Epithelial cell of esophagus (primary cell): ENCODE measurements at regions not wholly inside any gene's neighbourhood (a gene's known extent, or its start where the extent isn't known, plus 50 kb on each side); places are given as distances from the start of the nearest gene placed in this dataset.

Experiments used
- DNase-seq: peaks from one replicate; pipeline ENCODE4 v3.0.0; 2010; ENCODE audit warnings: low read depth
- H3K4me3 ChIP-seq: 2 replicates; pipeline ENCODE4 v1.5.1; 2011; ENCODE audit warnings: mild to moderate bottlenecking, low read length, control low read depth
- TF ChIP-seq, protein P1 (sequence below): IDR thresholded peaks from 2 replicates; pipeline ENCODE4 v1.5.1; 2011; ENCODE audit warnings: low read depth, mild to moderate bottlenecking, low read length, control low read depth, inconsistent platforms; ENCODE audit not compliant: insufficient read depth; ENCODE audit errors: missing control alignments

DNA sequence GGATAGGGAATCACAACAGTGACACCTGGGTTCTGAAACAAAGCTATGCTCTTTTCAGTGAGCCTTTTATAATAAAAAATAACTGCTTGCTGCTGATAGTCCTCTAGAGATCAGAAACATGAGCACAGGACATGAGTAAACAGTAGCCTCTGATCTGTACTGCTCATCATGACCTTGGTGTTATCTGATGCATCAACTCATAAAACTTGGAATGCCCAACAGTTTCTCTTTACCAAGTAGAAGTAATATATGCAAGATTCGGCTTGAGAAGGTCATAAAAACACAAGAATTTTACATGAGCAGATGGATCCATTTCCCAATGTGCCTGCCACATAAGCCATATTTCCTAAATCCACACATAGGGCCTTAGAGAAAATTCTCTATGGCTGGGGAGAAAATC is 318.3 kb upstream of the GRAMD2B start:
- no peak for DNase-seq
- H3K4me3 ChIP-seq, result no peak overlapping the region
- TF ChIP-seq, protein P1, sequence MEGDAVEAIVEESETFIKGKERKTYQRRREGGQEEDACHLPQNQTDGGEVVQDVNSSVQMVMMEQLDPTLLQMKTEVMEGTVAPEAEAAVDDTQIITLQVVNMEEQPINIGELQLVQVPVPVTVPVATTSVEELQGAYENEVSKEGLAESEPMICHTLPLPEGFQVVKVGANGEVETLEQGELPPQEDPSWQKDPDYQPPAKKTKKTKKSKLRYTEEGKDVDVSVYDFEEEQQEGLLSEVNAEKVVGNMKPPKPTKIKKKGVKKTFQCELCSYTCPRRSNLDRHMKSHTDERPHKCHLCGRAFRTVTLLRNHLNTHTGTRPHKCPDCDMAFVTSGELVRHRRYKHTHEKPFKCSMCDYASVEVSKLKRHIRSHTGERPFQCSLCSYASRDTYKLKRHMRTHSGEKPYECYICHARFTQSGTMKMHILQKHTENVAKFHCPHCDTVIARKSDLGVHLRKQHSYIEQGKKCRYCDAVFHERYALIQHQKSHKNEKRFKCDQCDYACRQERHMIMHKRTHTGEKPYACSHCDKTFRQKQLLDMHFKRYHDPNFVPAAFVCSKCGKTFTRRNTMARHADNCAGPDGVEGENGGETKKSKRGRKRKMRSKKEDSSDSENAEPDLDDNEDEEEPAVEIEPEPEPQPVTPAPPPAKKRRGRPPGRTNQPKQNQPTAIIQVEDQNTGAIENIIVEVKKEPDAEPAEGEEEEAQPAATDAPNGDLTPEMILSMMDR, result no peak

DNA sequence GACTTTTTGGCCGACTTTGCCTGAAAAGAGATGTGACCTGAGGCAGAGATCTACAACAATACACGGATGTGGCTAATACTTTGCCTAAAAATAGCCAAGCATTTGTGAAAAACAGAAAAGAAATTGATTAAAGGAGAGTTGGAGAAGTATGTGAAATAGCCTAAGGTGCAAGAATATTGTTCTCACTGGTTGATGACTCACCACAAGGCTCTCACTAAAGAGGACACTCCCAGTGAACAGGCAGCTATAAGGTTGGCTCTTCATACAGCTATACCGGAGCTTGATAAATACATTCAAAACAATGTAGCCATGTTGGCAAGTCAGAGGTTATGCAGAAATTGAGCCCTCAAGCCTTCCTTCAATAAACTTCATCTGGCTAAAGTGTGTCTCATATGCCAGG is 317.2 kb upstream of the GRAMD2B start:
- H3K4me3 ChIP-seq, result no peak overlapping the region
- TF ChIP-seq, protein P1, result no peak
- peak; percentile 91 for DNase-seq

DNA sequence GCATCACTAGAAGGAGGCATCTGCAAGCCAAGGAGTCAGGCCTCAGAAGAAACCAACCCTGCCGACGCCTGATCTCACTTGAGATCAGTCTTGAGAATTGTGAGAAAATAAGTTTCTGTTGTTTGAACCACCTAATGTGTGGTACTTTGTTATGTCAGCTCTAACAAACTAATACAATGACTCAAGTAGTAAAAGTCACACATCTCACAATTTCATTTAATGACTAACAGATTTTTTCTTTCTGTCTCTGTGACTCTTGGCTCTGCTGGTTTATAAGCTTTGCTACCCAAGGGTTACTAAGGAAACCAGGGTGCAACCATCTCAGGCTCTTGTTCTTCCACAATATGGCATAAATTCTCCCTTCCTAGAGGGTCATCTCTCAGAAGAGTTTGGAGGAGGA is 315.8 kb upstream of the GRAMD2B start:
- peak; percentile 67 for DNase-seq
- no peak overlapping the region for H3K4me3 ChIP-seq
- TF ChIP-seq, protein P1, result no peak

DNA sequence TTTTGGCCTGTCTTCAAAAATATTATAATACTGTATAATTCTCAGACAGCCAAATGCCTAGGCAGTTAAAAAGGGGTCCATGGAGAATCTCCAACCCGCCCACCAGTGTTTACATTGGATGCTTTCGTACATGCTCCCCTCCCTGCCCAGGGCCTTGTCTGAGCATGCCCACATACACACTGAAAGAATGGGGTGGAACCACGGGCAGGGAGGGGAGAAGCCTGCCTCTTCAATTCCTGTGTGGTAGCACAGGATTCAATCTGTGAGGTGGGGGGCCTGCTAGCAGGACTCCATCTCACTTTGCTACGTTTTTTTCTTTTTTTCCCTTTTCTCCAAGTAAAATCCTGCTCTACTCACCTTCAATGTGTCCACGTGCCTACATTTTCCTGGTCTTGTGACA is 314.7 kb upstream of the GRAMD2B start:
- TF ChIP-seq, protein P1, result no peak
- peak; percentile 84 for DNase-seq
- no peak overlapping the region for H3K4me3 ChIP-seq

DNA sequence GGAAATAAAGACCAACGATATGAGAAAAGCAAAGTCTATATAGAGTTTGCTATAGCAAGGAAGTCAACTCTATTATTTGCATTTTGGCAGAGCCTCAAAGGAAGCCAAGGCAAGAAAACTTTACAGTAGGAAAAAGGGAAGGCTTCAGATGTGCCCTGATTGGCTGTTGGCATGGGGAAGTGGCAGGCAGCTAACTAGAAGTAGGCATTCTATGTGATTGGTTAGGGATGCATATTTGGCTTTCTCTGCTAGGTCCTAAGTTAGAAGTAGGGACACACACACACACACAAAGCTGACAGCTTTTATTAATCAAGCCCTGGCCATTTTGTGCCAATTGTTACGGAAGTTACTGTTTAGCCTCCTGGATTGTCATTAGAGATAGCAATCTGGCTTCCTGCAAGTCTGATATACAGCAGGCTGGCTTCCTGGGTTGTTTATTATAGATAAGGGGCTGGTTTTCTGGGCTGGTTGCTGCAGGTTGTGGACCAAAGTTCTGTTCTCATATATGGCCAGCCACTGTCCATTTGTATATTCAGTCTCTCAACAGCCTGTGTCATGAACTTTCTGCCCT is 308.1 kb upstream of the GRAMD2B start:
- no peak for DNase-seq
- no peak overlapping the region for H3K4me3 ChIP-seq
- TF ChIP-seq, protein P1, result no peak

DNA sequence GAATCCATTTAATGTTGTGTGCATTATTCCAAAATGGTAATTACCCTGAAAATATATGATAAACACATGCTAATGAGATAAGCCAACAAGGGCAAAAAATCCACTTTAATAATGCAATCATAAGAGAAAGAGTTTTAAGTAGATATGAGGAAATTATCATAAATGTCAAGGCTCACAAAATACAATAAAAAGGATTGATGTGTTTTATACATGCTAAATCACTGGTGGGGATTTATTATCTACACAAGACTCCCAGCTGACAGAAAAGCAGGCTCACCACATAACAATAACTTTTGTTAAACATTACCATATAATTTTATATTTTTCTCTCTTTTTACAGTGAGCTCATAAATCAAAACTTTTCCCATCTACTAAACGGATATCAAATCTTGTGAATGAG is 306.2 kb upstream of the GRAMD2B start:
- no peak for DNase-seq
- H3K4me3 ChIP-seq, result no peak overlapping the region
- TF ChIP-seq, protein P1, result no peak

DNA sequence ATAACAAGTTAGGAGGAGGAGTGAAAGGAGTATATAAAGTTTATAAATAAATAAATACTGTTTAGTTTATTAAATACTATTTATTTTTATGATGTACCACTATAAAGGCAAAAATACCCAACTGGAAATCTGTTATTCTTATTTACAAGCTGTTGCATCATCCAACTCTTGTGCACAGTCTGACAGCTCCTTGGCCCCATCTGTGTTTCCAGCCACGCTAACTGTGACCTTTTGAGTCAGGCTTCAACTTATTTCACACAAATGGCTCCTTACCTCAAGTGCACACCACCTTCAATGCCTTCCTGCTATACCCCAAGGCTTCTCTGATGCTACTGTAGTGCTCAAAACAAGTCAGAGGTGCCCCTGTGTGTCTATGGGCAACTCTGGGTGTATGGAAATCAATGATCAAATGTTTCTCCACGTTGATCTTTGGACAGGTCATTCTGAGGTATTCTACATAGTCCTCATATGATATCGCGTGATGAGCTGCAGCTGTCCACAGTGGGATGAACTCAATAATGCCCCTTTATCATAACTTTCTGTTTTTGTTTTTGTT is 303.2 kb upstream of the GRAMD2B start:
- DNase-seq, result no peak
- TF ChIP-seq, protein P1, result no peak
- no peak overlapping the region for H3K4me3 ChIP-seq
